Neural progenitor cell (in vitro differentiated cells): ENCODE measurements at regions not wholly inside any gene's neighbourhood (a gene's known extent, or its start where the extent isn't known, plus 50 kb on each side); places are given as distances from the start of the nearest gene placed in this dataset.
"Not testable (repeated sequence)": the region's sequence is repeated elsewhere in the genome, so short reads cannot be mapped to it uniquely, and the experiment has no call there.

Source experiments
- DNase-seq: peaks from one replicate; pipeline ENCODE4 v3.0.0-alpha.2; 2016; ENCODE audit warnings: low spot score
- H2AFZ ChIP-seq: fragments of 200-600 bp; sonication (generic); replicated peaks from 2 replicates; pipeline ENCODE4 v1.6.1; 2016; ENCODE audit warnings: antibody characterized with exemption
- H3F3A ChIP-seq: fragments of 200-600 bp; sonication (generic); 2 replicates; pipeline ENCODE4 v1.6.1; 2016; ENCODE audit warnings: antibody characterized with exemption, low read depth
- H3K27ac ChIP-seq: fragments of 200-600 bp; sonication (generic); 2 replicates; pipeline ENCODE4 v1.5.1; 2016; ENCODE audit warnings: mild to moderate bottlenecking
- H3K27me3 ChIP-seq: fragments of 200-600 bp; sonication (generic); 2 replicates; pipeline ENCODE4 v1.6.1; 2016; ENCODE audit warnings: mild to moderate bottlenecking, moderate library complexity
- H3K36me3 ChIP-seq: fragments of 200-600 bp; sonication (generic); 2 replicates; pipeline ENCODE4 v1.5.1; 2016
- H3K4me1 ChIP-seq: fragments of 200-600 bp; sonication (generic); 2 replicates; pipeline ENCODE4 v1.6.1; 2016; ENCODE audit warnings: mixed run types
- H3K4me2 ChIP-seq: fragments of 200-600 bp; sonication (generic); 2 replicates; pipeline ENCODE4 v1.6.1; 2016
- H3K4me3 ChIP-seq: fragments of 200-600 bp; sonication (generic); 2 replicates; pipeline ENCODE4 v1.5.1; 2016
- H3K79me2 ChIP-seq: fragments of 200-600 bp; sonication (generic); 2 replicates; pipeline ENCODE4 v1.6.1; 2016; ENCODE audit warnings: low read depth
- H3K9ac ChIP-seq: fragments of 200-600 bp; sonication (generic); 2 replicates; pipeline ENCODE4 v1.6.1; 2016
- H3K9me3 ChIP-seq: fragments of 200-600 bp; sonication (generic); 2 replicates; pipeline ENCODE4 v1.5.1; 2016; ENCODE audit warnings: low read depth
- H4K20me1 ChIP-seq: fragments of 200-600 bp; sonication (generic); 2 replicates; pipeline ENCODE4 v1.6.1; 2016; ENCODE audit warnings: low read depth
- H3K27ac Mint-ChIP-seq: 3 replicates; pipeline ENCODE4 v1.8.0; 2021; ENCODE audit warnings: mixed read lengths
- H3K27me3 Mint-ChIP-seq: 2 replicates; pipeline ENCODE4 v1.8.0; 2022; ENCODE audit warnings: low read depth, mild to moderate bottlenecking, inconsistent platforms, moderate library complexity, mixed read lengths; ENCODE audit not compliant: insufficient read depth
- H3K36me3 Mint-ChIP-seq: 3 replicates; pipeline ENCODE4 v1.8.0; 2021; ENCODE audit warnings: mixed read lengths
- H3K4me1 Mint-ChIP-seq: 3 replicates; pipeline ENCODE4 v1.8.0; 2021; ENCODE audit warnings: mixed read lengths
- H3K4me3 Mint-ChIP-seq: 3 replicates; pipeline ENCODE4 v1.8.0; 2021; ENCODE audit warnings: mild to moderate bottlenecking, moderate library complexity, mixed read lengths
- H3K9me3 Mint-ChIP-seq: 3 replicates; pipeline ENCODE4 v1.8.0; 2020; ENCODE audit warnings: mixed read lengths
- CTCF ChIP-seq: fragments of 200-600 bp; sonication (generic); IDR thresholded peaks from 2 replicates; pipeline ENCODE4 v1.5.1; 2017; ENCODE audit warnings: antibody characterized with exemption, mild to moderate bottlenecking
- EZH2 ChIP-seq: fragments of 200-600 bp; sonication (generic); IDR thresholded peaks from 2 replicates; pipeline ENCODE4 v1.6.1; 2017; ENCODE audit warnings: antibody characterized with exemption, mild to moderate bottlenecking, moderate library complexity
- EZH2phosphoT487 ChIP-seq: fragments of 200-600 bp; sonication (generic); IDR thresholded peaks from 2 replicates; pipeline ENCODE4 v1.6.1; 2017; ENCODE audit warnings: antibody characterized with exemption

GRCh38 chr6:112475083-112475482 is 128.0 kb downstream of the RFPL4B start:
- TF ChIP-seq EZH2 (no peak), EZH2phosphoT487 (no peak), CTCF (no peak)
- H3K4me3 Mint-ChIP-seq = no peak overlapping the region
- Histone ChIP-seq H3K79me2 (no peaks in the 10 kb centered on the region), H3K4me3 (no peak overlapping the region), H2AFZ (no peak overlapping the region), H3K27ac (no peak overlapping the region), H3K9ac (no peak overlapping the region), H3K9me3 (no peaks in the 10 kb centered on the region), H4K20me1 (no peaks in the 10 kb centered on the region), H3K4me2 (no peak overlapping the region), H3K36me3 (no peaks in the 10 kb centered on the region), H3K27me3 (no peaks in the 10 kb centered on the region), H3F3A (no peaks in the 10 kb centered on the region), H3K4me1 (no peaks in the 10 kb centered on the region)
- no peak for DNase-seq
- H3K27me3 Mint-ChIP-seq = no peaks in the 10 kb centered on the region
- no peak overlapping the region for H3K27ac Mint-ChIP-seq
- H3K4me1 Mint-ChIP-seq = peaks cover 17% of the 10 kb centered on the region
- peaks cover 3% of the 10 kb centered on the region for H3K36me3 Mint-ChIP-seq
- peaks cover 5% of the 10 kb centered on the region for H3K9me3 Mint-ChIP-seq

GRCh38 chr6:112477125-112477524 is 130.0 kb downstream of the RFPL4B start:
- H3K27me3 ChIP-seq = no peaks in the 10 kb centered on the region
- peaks cover 3% of the 10 kb centered on the region for H3K4me1 ChIP-seq
- no peak overlapping the region for H3K4me3 ChIP-seq
- H3K9ac ChIP-seq = no peak overlapping the region
- H4K20me1 ChIP-seq = no peaks in the 10 kb centered on the region
- H3K9me3 ChIP-seq = no peaks in the 10 kb centered on the region
- H3F3A ChIP-seq = no peaks in the 10 kb centered on the region
- H2AFZ ChIP-seq = no peak overlapping the region
- peaks cover 6% of the 10 kb centered on the region for H3K4me1 Mint-ChIP-seq
- H3K36me3 Mint-ChIP-seq = peaks cover 3% of the 10 kb centered on the region
- no peak overlapping the region for H3K27ac ChIP-seq
- no peak for TF ChIP-seq CTCF
- no peak for DNase-seq
- H3K36me3 ChIP-seq = no peaks in the 10 kb centered on the region
- H3K4me2 ChIP-seq = no peak overlapping the region
- H3K79me2 ChIP-seq = no peaks in the 10 kb centered on the region
- H3K4me3 Mint-ChIP-seq = no peak overlapping the region
- H3K27me3 Mint-ChIP-seq = no peaks in the 10 kb centered on the region
- peaks cover 12% of the 10 kb centered on the region for H3K9me3 Mint-ChIP-seq
- no peak overlapping the region for H3K27ac Mint-ChIP-seq

DNA sequence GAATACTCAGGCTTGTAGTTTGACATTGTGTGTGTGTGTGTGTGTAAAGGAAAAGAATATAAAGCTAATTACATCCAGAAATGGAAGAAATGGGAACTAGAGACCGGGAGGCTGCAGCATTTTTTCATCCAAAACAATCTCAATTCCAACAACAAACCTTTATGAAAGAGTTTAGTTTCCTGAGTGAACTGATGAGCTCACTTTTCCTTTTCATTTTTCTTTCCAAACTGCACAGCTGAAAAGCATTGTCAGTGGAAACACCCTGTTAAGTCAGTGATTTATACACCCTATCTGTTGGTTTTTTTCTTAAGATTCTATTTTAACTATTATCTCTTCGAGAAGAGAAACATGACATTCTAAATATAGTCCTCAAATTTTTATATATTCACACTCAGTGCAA is 130.9 kb downstream of the RFPL4B start:
- no peak overlapping the region for H3K4me2 ChIP-seq
- peaks cover 3% of the 10 kb centered on the region for H3K4me1 ChIP-seq
- H4K20me1 ChIP-seq = no peaks in the 10 kb centered on the region
- Mint-ChIP-seq H3K27me3 (no peaks in the 10 kb centered on the region), H3K4me3 (no peak overlapping the region), H3K4me1 (peaks cover 6% of the 10 kb centered on the region), H3K9me3 (peaks cover 17% of the 10 kb centered on the region), H3K36me3 (peaks cover 3% of the 10 kb centered on the region), H3K27ac (no peak overlapping the region)
- TF ChIP-seq EZH2phosphoT487 (no peak), EZH2 (no peak), CTCF (no peak)
- H3K27me3 ChIP-seq = no peaks in the 10 kb centered on the region
- no peaks in the 10 kb centered on the region for H3K9me3 ChIP-seq
- H3K79me2 ChIP-seq = no peaks in the 10 kb centered on the region
- no peaks in the 10 kb centered on the region for H3K36me3 ChIP-seq
- H3K4me3 ChIP-seq = no peak overlapping the region
- H2AFZ ChIP-seq = no peak overlapping the region
- no peaks in the 10 kb centered on the region for H3F3A ChIP-seq
- no peak overlapping the region for H3K9ac ChIP-seq
- no peak overlapping the region for H3K27ac ChIP-seq
- DNase-seq = no peak

DNA sequence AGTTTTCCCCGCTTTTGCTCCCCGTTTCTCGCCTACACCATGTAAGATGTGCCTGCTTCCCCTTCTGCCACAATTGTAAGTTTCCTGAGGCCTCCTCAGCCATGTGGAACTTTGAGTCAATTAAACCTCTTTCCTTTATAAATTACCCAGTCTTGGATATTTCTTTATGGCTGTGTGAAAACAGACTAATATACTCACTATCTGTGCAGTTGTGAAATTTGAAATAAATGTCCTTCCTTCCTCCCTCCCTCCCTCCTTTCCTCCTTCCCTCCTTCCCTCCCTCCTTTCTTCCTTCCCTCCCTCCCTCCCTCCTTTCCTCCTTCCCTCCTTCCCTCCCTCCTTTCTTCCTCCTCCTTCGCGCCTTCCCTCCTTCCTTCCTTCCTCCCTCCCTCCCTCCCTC is 132.8 kb downstream of the RFPL4B start:
- H4K20me1 ChIP-seq, H3K27ac Mint-ChIP-seq, H3K4me2 ChIP-seq, H3K36me3 ChIP-seq, H3F3A ChIP-seq, H3K4me1 Mint-ChIP-seq, H3K79me2 ChIP-seq, H3K4me3 ChIP-seq, H3K27me3 Mint-ChIP-seq, H3K9me3 ChIP-seq, H3K4me1 ChIP-seq, H3K27me3 ChIP-seq, DNase-seq, H2AFZ ChIP-seq, H3K4me3 Mint-ChIP-seq, H3K27ac ChIP-seq, H3K9ac ChIP-seq, H3K36me3 Mint-ChIP-seq: not testable (repeated sequence)
- H3K9me3 Mint-ChIP-seq = peaks cover 17% of the 10 kb centered on the region
